ENCODE measurements at regions not wholly inside any gene's neighbourhood (a gene's known extent, or its start where the extent isn't known, plus 50 kb on each side); places are given as distances from the start of the nearest gene placed in this dataset.
"Not testable (repeated sequence)": the region's sequence is repeated elsewhere in the genome, so short reads cannot be mapped to it uniquely, and the experiment has no call there.

DNA sequence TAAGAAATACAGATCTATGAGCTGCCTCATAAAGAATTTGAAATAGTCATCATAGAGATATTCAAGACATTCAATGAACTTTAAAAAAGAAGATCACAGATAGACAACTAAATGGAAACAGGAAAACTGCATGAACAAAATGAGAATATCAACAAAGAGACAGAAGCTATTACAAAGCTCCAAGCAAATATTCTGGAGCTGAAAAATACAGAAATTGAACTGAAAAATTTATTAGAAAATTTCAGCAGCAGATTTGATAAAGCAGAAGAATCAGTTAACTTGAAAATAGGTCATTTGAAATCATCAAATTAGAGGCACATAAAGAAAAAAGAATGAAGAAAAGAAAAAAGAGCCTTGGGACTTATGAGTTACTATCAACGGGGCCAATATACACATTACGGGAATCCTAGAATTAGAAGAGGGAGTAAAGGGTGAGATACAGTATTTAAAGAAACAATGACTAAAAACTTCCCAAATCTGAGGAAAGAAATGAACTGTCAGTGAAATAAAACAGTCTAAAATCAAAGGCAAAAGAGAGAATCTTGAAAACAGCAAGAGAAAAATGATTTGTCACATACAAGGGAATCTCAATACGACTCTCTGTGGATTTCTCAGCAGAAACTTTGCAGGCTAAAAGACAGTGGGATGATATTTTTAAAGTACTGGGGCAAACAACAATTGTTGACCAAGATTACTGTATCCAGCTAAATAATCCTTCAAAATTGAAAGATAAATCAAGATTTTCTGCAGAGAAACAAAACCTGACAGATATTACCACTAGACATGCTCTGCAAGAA lies 641.6 kb downstream of the ANKRD50 start:
- DNase-seq, result no peak

DNA sequence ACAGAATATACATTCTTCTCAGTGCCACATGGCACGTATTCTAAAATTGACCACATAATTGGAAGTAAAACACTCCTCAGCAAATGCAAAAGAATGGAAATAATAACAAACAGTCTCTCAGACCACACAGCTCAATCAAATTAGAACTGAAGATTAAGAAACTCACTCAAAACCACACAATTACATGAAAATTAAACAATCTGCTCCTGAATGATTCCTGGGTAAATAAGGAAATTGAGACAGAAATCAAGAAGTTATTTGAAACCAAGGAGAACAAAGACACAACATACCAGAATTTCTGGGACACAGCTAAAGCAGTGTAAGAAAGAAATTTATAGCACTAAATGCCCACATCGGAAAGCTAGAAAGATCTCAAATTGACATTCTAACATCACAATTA lies 637.3 kb downstream of the ANKRD50 start:
- not testable (repeated sequence) for DNase-seq

DNA sequence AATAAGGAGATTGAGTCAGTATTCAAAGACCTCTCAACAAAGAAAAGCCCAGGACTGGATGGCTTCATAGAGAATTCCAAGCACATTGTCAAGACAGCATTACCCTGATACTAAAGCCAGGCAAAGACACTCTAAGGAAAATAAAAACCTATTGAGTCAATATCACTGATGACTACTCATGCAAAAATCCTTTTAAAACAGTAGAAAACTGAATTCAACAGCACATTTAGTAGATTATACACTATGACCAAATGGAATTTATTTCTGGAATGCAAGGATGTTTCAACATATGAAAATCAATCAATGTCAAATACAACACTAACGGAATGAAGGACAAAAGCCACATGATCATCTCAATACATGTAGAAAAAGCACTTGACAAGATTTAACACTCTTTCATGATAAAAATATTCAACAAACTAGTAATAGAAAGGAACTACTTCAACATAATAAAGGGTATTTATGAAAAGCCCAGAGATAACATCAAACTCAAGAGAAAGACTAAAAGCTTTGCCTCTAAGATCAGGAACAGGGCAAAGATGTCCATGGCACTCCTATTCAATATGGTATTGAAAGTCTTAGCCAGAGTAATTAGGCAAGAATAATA lies 633.3 kb downstream of the ANKRD50 start:
- no peak for DNase-seq

DNA sequence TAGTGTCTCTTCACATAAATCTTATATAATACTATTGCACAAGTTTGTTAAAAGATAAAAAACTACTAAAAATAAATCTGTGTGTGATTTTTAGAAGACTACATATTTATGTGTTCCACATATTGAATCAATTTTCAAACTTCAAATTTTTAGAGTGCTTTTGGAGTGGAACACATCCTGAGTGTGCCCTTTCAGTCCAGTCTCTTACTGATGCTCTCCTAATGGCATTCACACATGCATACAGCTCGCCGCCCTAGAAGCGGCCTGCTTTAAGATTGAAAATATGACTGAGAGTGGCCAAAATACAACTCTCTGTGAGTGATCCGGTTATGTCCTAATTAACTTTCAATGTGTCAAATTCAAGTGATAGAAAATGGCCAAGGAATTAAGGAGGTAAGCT lies 628.8 kb downstream of the ANKRD50 start:
- DNase-seq, result no peak

DNA sequence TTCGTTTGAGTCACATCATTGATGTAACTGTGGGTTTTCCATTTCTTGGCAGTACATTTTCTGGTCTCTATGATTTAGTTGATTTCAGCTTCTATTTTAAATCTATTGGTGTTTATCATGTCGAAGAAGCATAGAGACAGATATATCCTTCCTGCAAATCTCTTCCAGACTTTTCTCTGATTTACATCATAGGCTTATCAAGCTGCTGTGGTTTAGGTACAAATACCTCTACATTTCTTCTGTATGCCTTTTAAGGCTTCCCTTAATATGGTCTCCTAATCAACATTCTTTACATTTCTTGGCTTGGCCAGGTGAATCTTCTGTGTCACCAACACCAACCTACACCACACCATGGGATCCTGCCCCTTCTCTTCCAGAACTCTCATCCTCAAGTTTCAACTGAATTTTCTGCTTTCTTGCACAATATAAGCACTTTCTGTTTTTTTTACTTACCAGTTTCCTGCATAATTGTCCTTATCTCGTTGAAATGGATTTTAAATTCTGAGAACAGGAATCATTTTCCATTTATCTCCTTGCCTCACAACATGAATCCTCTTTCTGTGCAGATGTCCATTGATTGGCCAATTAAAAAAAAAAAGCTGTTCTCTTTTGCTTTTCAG lies 626.9 kb downstream of the ANKRD50 start:
- DNase-seq, result no peak

DNA sequence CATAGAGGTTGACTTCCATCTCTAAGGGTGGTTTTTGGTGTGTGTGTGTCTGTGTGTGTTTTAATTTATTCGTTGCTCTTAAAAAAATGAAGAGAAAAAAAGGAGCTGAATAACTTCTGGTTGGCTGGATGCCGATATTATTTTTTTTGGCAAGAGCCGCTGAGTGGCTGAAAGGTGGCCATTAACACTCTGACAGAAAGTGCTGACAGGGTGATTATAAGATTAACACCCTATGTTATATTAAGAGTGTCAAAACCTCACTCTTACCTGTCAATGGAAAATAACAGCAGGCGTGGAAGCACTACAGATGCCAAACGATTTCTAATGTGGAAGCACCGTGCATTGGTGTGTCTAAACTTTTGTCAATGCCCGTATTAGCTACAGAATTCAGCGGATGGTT lies 622.5 kb downstream of the ANKRD50 start:
- DNase-seq, result no peak

DNA sequence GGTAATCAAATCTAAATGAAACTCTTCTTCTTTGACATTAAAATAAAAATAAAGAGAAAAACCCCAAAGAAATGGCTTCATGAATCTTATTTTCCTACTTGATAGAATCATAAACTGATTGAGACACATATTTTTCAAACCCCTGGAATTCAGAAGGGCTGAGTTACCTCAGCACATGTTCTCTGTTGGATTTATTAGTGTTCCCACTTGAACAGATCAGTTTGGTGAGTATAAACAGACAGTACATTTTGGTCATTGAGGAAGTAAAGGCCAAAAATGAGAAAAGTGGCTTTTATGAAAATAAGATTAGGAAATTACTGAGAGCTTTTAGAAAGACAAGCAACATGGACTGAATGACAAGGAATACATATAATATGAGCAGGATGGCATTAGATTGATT lies 620.4 kb downstream of the ANKRD50 start:
- no peak for DNase-seq

DNA sequence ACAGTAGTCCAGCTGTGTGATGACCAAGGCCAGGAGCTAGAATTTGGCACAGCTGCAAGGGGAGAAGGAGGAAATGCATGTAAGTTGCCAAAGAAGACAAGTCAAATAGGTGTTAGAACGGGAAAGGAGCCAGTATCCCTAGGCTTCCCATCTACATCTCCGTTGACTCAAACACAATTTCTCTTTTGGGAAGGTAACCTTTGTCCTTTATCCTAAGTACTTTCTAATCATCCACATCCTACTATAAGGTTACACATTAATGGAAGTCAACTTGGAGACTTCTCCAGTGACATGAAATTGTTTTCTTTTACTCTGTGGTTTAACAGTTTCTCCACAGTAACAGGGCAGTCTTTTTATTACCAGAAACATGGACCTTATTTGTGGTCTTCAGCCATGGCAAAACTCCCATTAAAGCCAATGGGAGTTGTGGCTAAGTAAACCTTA lies 620.0 kb downstream of the ANKRD50 start:
- DNase-seq, result no peak

DNA sequence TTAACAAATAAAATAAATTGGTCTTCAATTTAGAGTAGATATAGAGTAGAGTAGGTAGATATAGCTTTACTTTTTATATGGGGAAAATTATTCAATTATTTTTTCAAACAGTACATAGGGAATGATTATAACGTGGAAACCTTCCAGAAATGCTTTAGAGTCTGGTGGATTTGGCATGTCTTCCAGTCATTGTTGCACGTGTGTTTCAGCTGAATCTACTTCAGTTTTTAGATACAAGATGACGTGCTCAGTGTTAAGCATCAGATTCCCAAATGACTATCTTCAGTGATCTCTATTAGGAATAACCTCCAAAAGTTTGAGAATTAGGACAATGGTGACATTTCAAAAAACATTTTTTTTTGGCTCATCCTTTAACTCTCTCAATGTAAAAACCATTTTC lies 616.9 kb downstream of the ANKRD50 start:
- DNase-seq, result no peak

DNA sequence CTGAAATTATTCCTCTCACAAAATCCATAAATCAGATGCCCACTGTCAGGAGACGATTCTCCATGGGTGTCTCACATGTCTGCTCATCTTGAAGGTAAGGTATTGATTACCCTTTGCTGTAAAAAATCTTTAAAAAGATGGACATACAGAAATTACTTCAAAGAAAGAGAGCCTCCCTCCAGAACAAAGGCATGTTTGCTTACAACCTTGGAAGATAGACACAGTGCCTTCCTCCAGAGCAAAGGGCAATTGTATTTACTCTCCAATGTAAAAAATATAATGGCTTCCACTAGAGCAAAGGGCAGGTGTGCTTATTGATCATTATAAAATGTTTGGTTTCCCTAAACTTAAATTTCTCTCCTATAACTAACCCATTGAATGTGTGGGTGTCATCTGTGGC lies 616.2 kb downstream of the ANKRD50 start:
- DNase-seq, result no peak

DNA sequence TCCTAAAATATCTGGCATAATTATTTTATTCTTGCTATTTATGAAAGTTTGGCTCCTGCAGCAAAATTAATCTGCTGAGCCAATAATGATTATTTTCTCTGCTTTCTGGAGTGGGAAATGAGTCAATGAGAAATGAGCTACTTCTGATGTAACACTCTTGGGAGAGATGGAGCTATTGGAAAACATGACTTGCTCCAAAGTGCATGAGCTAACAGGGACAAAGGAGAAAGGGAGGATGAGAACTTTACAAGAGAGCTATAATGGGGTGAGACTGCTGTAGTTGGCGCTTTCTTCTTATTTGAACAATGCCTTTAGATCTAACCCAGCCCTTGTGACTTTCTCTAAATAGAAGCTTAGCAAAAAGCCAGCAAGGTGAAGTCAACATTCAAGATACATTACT lies 615.1 kb downstream of the ANKRD50 start:
- no peak for DNase-seq

DNA sequence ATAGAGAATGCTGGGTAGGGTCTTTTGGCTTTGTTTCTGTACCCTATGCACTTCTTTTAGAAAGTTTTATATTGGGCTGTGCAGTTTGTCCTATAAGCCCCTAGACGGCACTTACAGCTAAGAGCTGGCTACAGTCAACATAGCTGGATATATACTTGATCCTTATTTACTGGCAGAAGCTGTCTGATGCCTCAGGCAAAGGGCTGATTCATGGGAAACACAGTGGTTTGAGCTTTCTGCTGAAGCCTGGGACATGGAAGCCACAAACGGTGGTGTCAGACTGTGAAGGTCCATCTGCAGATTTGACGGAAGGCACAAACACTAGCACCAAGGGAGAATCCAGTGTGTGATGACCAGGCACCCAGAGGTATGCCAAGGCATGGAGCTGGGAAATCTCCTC lies 608.4 kb downstream of the ANKRD50 start:
- DNase-seq, result no peak

DNA sequence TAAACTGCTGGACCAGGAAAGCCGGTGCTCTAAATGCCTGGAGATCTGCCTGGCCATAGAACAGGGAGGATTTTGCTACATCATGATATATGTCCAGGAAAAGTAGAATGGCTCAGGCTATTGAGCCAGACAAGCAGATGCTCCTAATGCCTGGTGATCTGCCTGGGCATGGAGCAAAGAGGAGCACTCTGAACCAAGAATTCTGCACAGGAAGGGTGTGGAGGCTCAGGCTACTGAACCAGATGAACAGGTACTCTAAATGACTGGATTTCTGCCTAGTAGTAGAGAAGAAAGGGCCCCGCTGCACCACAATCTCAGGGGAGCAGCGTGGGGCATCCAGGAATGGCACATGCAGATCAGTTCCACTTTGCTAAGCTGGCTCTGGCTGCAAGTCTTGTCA lies 607.9 kb downstream of the ANKRD50 start:
- no peak for DNase-seq

DNA sequence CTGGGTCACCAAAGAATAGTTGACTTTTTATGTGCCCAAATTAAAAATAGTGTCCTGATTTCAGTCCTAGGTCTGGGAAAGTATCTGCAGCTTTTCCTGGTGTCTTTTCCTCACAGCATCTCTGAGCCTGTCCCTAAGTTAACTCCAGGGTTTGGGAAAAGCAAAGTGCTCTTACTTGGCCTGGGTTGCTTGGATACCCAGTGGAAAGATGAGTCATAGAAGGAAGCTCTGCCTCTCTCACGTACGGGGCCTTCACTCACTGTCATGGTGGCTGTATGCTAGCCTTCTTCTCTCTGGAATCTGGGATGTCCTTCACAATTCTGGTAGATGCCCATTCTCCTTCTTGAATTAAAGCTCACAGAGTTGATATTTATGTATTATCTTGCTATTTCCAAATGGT lies 607.3 kb downstream of the ANKRD50 start:
- DNase-seq, result no peak

DNA sequence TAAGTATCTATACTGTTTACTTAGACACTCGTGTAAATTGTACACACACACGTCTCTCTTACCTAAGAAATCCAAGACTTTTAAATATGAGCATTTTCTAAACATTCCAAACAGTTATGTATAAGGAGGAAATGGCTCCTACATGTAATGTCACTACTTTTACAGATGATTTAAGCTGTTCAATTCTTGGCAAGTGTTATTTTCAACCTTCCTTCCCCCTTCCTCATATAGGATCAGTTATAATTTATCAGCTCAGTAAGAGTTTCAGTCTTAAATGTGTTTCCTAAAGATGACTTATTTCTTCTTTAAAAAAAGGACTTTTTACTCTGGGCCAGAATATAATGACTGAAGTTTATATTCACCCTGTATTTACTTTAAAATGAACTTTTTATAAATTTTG lies 601.1 kb downstream of the ANKRD50 start:
- no peak for DNase-seq

DNA sequence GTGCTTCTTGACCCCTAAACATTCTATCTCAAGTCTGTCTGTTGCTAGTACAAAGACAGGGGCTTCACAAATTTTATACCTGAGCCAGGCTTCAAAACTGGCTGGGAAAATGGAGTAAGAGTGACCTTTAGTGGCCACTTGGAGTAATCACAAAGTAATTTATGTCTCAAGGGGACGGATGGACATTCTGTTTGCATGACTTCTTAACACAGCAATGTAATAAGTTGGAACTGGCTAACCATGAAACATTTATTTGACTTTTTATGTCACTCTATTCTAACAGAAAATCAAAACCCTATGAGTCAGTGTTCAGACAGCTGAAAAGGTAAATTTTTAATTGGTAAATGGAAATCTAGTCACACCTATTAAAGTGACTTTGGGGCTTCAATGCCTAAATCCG lies 600.6 kb downstream of the ANKRD50 start:
- peak; percentile 35 for DNase-seq

DNA sequence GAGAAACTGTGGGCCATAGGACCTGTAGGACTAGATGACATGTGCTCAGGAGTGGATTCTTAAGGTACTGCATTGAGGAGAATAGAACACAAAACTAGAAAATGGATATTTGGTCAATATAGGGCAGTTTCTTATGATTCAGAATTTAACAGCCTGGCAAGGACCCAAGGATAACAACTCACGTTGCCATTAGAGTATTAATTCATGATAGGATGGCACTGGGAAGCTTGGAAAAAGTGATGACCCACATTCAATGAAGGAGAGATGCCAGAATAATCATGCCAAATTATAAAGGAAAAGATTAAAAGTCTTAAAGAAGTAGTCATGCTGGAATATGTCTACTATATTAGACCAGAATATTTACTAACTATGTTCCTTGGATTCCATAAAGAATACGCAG lies 594.5 kb downstream of the ANKRD50 start:
- DNase-seq, result no peak

DNA sequence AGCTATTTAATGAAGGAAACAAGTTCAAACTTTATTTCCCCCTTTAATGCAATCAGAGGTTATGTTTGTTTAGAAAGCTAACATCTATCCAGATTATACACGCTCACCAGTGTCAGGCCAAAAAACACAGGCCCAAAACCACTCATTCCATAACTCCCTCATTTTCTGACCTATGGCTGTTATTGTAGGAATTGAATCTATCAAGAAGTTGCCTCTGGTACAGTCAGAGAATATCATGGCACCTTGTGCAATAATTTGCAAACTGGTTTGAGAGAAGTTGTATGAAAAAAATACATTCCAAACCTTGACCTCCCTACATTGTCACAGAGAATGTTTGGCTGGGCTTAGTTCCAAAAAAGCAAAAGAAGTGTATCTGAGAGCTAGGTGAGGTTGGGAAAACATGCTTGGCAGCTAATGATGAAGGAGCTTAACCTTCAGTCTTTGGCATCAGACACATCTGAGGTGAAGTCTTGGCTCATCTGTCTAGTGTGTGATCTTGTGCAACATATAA lies 591.0 kb downstream of the ANKRD50 start:
- no peak for DNase-seq

DNA sequence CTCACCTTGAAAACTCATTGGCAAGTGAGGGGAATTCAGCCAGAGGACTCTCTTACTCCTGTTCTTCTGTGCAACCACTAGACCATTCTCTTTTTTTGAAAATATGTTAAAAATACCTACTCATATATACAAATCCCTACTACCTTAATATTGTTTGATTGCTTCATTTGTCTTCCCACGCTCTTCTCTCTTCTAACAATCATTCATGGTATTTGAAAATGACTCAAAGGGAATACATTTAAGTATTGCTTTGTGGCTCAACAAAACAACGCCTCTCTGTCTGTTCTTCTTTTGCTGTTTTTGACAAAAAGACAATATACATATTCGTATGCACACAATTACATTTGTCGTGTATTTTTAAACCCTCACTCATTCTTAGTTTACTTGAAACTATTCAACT lies 589.4 kb downstream of the ANKRD50 start:
- no peak for DNase-seq

DNA sequence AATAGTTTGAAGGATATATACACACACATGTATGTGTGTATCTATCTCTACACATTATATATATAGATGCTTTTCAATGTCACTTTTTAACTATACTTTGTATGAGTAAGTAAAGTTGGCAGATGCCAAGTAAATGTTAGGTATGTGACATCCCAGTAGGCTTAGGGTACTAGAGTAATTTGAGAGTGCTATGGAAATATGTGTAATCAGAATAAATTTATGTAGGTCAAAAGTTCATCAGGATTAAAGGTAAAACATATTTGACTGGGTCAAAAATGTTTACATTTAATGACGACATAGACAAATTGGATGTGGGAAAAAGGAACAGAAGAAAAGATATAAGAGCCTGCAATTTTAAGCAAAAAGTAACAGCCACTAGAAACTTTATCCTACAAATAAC lies 588.8 kb downstream of the ANKRD50 start:
- no peak for DNase-seq

DNA sequence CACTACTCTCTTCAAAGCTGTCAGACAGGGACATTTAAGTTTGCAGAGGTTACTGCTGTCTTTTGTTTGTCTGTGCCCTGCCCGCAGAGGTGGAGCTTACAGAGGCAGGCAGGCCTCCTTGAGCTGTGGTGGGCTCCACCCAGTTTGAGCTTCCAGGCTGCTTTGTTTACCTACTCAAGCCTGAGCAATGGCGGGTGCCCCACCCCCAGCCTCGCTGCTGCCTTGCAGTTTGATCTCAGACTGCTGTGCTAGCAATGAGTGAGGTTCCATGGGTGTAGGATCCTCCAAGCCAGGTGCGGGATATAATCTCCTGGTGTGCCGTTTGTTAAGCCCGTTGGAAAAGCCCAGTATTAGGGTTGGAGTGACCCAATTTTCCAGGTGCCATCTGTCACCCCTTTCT lies 581.2 kb downstream of the ANKRD50 start:
- DNase-seq, result not testable (repeated sequence)

DNA sequence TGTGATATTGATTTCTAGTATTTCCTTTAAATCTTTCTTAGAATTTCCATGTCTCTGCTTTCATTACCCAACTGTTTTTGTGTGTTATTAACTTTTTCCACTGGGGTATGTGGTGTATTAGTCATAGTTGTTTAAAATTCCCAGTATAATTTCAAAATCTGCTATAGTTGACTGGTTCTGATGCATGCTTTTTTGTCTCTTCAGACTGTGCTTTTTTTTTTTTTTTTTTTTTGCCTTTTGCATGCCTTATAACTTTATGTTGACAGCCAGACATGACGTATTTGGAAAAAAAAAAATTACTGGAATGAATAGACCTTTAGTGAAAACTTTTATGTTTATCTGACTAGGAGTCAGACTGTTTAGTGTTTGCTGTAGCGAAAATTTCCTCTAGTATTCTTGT lies 580.4 kb downstream of the ANKRD50 start:
- no peak for DNase-seq

DNA sequence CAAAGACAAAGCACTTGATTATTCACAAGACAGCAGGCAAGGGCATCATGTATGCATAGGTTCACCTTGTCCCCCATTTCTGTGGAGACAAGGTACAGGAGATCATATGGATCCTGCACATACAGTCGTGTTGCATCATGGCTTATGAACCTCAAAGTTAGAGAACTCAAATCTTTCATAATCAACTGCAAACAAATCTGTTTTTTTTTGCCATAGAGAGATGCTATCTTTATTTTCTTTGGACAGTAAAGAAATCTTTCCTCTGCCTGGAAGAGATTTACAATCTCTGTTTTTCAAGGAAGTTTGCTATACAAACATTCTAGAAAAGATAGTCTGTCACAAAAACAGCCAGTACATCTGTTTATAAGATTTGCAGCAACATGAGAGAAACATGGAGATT lies 578.8 kb downstream of the ANKRD50 start:
- no peak for DNase-seq

DNA sequence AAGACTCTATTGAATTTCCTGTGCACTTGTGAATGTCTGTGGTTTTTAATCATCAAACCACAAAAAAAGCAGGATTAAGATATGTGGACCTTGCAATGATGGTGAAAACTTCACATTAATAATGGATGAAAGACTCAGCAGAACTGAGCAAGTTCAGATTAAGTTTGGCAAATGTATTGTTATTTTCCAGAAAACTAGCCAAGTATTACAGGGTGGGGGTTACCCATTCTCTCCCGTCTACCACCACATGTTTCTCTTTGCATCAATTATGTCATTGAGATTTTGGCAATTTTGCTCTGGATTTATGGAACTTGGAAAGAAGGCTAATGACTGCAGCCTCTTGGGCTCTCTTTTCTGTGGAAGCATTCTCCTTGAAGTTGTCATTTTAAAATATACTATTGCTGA lies 577.1 kb downstream of the ANKRD50 start:
- DNase-seq, result no peak
